Esophagus squamous epithelium (tissue), 4 donors: ENCODE measurements at regions not wholly inside any gene's neighbourhood (a gene's known extent, or its start where the extent isn't known, plus 50 kb on each side); places are given as distances from the start of the nearest gene placed in this dataset.

Source experiments
- POLR2A ChIP-seq, 4 donors: fragments of 450-650 bp; IDR thresholded peaks; one replicate each; pipeline ENCODE4 v1.6.1; 2017; ENCODE audit warnings: antibody characterized with exemption in 4 of 4, mild to moderate bottlenecking in 4 of 4, moderate library complexity in 3 of 4
- TF ChIP-seq, protein P1 (sequence below), 6 experiments: fragments of 450-650 bp in 4 of 6; fragments of 200-600 bp in 2 of 6; sonication (generic) in 2 of 6; IDR thresholded peaks; one replicate each; pipeline ENCODE4 v1.5.1; 2016 to 2019; ENCODE audit warnings: antibody characterized with exemption in 6 of 6, mild to moderate bottlenecking in 4 of 6, moderate library complexity in 4 of 6

DNA sequence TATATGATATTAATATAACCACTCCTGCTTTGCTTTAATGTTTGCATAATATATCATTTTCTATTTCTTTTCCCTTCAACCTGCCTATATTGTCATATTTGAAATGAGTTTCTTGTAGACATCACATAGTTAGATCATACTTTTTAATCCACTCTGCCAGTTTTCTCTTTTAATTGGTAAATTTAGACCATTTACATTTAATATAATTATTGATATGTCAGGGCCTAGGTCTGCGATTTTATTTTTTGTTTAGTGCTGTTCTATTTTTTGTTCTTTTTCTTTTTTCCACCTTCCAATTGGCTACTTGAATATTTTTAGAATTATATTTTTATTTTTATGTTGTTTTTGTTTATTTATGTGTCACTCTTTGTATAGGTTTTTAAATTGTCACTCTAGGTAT lies 213.3 kb downstream of the C1orf94 start:
- TF ChIP-seq, protein P1, sequence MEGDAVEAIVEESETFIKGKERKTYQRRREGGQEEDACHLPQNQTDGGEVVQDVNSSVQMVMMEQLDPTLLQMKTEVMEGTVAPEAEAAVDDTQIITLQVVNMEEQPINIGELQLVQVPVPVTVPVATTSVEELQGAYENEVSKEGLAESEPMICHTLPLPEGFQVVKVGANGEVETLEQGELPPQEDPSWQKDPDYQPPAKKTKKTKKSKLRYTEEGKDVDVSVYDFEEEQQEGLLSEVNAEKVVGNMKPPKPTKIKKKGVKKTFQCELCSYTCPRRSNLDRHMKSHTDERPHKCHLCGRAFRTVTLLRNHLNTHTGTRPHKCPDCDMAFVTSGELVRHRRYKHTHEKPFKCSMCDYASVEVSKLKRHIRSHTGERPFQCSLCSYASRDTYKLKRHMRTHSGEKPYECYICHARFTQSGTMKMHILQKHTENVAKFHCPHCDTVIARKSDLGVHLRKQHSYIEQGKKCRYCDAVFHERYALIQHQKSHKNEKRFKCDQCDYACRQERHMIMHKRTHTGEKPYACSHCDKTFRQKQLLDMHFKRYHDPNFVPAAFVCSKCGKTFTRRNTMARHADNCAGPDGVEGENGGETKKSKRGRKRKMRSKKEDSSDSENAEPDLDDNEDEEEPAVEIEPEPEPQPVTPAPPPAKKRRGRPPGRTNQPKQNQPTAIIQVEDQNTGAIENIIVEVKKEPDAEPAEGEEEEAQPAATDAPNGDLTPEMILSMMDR (IDR thresholded peaks at IDR 0.05): no peak
- no peak for TF ChIP-seq POLR2A (IDR thresholded peaks at IDR 0.05)
